ENCODE measurements at regions not wholly inside any gene's neighbourhood (a gene's known extent, or its start where the extent isn't known, plus 50 kb on each side); places are given as distances from the start of the nearest gene placed in this dataset.

GRCh38 chr22:48449466-48450187 is 1378.0 kb downstream of the BRD1 start:
- DNase-seq, result no peak

GRCh38 chr22:48448821-48449220 is 1378.9 kb downstream of the BRD1 start:
- DNase-seq, result no peak

- DNase-seq, result no peak
Observed at GRCh38 chr22:48445113-48445827, 1382.4 kb downstream of the BRD1 start.

GRCh38 chr22:48444320-48445112 is 1383.2 kb downstream of the BRD1 start:
- no peak for DNase-seq

GRCh38 chr22:48443680-48444079 is 1384.0 kb downstream of the BRD1 start:
- no peak for DNase-seq

GRCh38 chr22:48442663-48443062 is 1385.0 kb downstream of the BRD1 start:
- no peak for DNase-seq

- no peak for DNase-seq
Observed at GRCh38 chr22:48441553-48441850, 1386.2 kb downstream of the BRD1 start.

GRCh38 chr22:48440673-48441552 is 1386.8 kb downstream of the BRD1 start:
- DNase-seq, result no peak

- DNase-seq, result no peak
Observed at GRCh38 chr22:48440176-48440575, 1387.5 kb downstream of the BRD1 start.

GRCh38 chr22:48439560-48440135 is 1388.0 kb downstream of the BRD1 start:
- DNase-seq, result no peak

- no peak for DNase-seq
Observed at GRCh38 chr22:48438800-48439559, 1388.7 kb downstream of the BRD1 start.

GRCh38 chr22:48438096-48438495 is 1389.6 kb downstream of the BRD1 start:
- no peak for DNase-seq

- DNase-seq, result no peak
Observed at GRCh38 chr22:48436201-48436931, 1391.3 kb downstream of the BRD1 start.

GRCh38 chr22:48434868-48435250 is 1392.8 kb downstream of the BRD1 start:
- DNase-seq, result no peak

- DNase-seq, result no peak
Observed at GRCh38 chr22:48434156-48434867, 1393.4 kb downstream of the BRD1 start.

GRCh38 chr22:48433647-48434046 is 1394.0 kb downstream of the BRD1 start:
- DNase-seq, result no peak

- DNase-seq, result no peak
Observed at GRCh38 chr22:48432781-48433518, 1394.7 kb downstream of the BRD1 start.

- no peak for DNase-seq
Observed at GRCh38 chr22:48431536-48432315, 1395.9 kb downstream of the BRD1 start.

GRCh38 chr22:48431014-48431413 is 1396.7 kb downstream of the BRD1 start:
- DNase-seq, result no peak

Data from NCI-H1930 (cell line).